ENCODE measurements at regions not wholly inside any gene's neighbourhood (a gene's known extent, or its start where the extent isn't known, plus 50 kb on each side); places are given as distances from the start of the nearest gene placed in this dataset.

- TF ChIP-seq EP300 (IDR thresholded peaks at IDR 0.05) = no peak
- no peak for TF ChIP-seq CTCF (IDR thresholded peaks at IDR 0.05)
Measured at GRCh38 chr22:49666146-49666809, 161.4 kb downstream of the BRD1 start.

All from tibial nerve (tissue), 4 donors.